Thyroid gland (tissue), 4 donors: ENCODE measurements at regions not wholly inside any gene's neighbourhood (a gene's known extent, or its start where the extent isn't known, plus 50 kb on each side); places are given as distances from the start of the nearest gene placed in this dataset.

Source experiments
- DNase-seq, 2 donors: peaks; one replicate each; pipeline ENCODE4 v3.0.0-alpha.2; 2019
- H3K27ac ChIP-seq, 3 donors: fragments of 200-600 bp; sonication (generic); 1 replicate in 2 of 3; 2 replicates in 1 of 3; pipeline ENCODE4 v1.5.1; 2016 to 2019; ENCODE audit warnings: mild to moderate bottlenecking in 1 of 3, moderate library complexity in 1 of 3
- H3K27me3 ChIP-seq: fragments of 200-600 bp; sonication (generic); one replicate; pipeline ENCODE4 v1.5.1; 2019
- H3K36me3 ChIP-seq, 2 donors: fragments of 200-600 bp; sonication (generic); one replicate each; pipeline ENCODE4 v1.5.1; 2016 to 2019
- H3K4me1 ChIP-seq, 2 donors: fragments of 200-600 bp; sonication (generic); one replicate each; pipeline ENCODE4 v1.5.1; 2017 to 2019
- H3K4me3 ChIP-seq, 3 donors: fragments of 200-600 bp; sonication (generic); replicated peaks in 1 of 3; 1 replicate in 2 of 3; 2 replicates in 1 of 3; pipeline ENCODE4 v1.5.1; 2016; ENCODE audit warnings: mild to moderate bottlenecking in 1 of 3
- H3K9me3 ChIP-seq: fragments of 200-600 bp; sonication (generic); one replicate; pipeline ENCODE4 v1.5.1; 2017
- CTCF ChIP-seq, 6 experiments: fragments of 200-600 bp in 3 of 6; fragments of 450-650 bp in 3 of 6; sonication (generic) in 3 of 6; IDR thresholded peaks; one replicate each; pipeline ENCODE4 v1.5.1; 2016 to 2019; ENCODE audit warnings: antibody characterized with exemption in 6 of 6, mild to moderate bottlenecking in 2 of 6, inconsistent platforms in 1 of 6, moderate library complexity in 1 of 6
- POLR2A ChIP-seq, 2 donors: fragments of 450-650 bp; IDR thresholded peaks; one replicate each; pipeline ENCODE4 v1.6.1; 2017; ENCODE audit warnings: antibody characterized with exemption in 2 of 2, mild to moderate bottlenecking in 2 of 2, moderate library complexity in 1 of 2
- WGBS, 2 donors: methylation state at CpG; one replicate each; pipeline ENCODE4 v1.1.5; 2017; 5-methylcytosine and 5-hydroxymethylcytosine counted together
- intact Hi-C: fragments of 100-400 bp; cut with DNase I; formaldehyde crosslinking; loops from one replicate; pipeline ENCODE4 v1.15.1; 2023

- intact Hi-C loops: loop anchor here (10.0 kb wide), 1 partner anchor 51 kb away; the partner anchor contains the start of gene PPP2R5A
These were observed 51.9 kb upstream of the PPP2R5A start for GRCh38 chr1:212233321-212233720.

GRCh38 chr1:212234431-212235395, 50.5 kb upstream of the PPP2R5A start:
- WGBS, 2 donors: 71 to 73% methylated on average over 8 of the region's 8 CpGs
- Histone ChIP-seq H3K4me3 (no peak overlapping the region), H3K27me3 (no peaks in the 10 kb centered on the region), H3K27ac (peak overlapping the region; percentile 70 to 90 (median 72)), H3K36me3 (no peaks in the 10 kb centered on the region), H3K9me3 (no peaks in the 10 kb centered on the region), H3K4me1 (peaks cover 57 to 67% of the 10 kb centered on the region in 2 donors)
- peak; percentile 76 for DNase-seq
- TF ChIP-seq POLR2A (IDR thresholded peaks at IDR 0.05): no peak
- intact Hi-C loops: loop anchor here (10.0 kb wide), 1 partner anchor 50 kb away; the partner anchor contains the start of gene PPP2R5A

More at GRCh38 chr1:212233321-212233720, 51.9 kb upstream of the PPP2R5A start:
- no peaks in the 10 kb centered on the region for H3K36me3 ChIP-seq
- no peaks in the 10 kb centered on the region for H3K9me3 ChIP-seq
- no peaks in the 10 kb centered on the region for H3K27me3 ChIP-seq
- peaks cover 55 to 58% of the 10 kb centered on the region in 2 donors for H3K4me1 ChIP-seq
- DNase-seq: peak; percentile 53 to 54
- TF ChIP-seq CTCF (IDR thresholded peaks at IDR 0.05) (no peak), POLR2A (IDR thresholded peaks at IDR 0.05) (no peak)
- no peak overlapping the region for H3K4me3 ChIP-seq
- peak overlapping the region; percentile 15 to 72 (median 70) for H3K27ac ChIP-seq
